ENCODE measurements at regions not wholly inside any gene's neighbourhood (a gene's known extent, or its start where the extent isn't known, plus 50 kb on each side); places are given as distances from the start of the nearest gene placed in this dataset.

- TF ChIP-seq CTCF (IDR thresholded peaks at IDR 0.05; ENCODE audit: borderline replicate concordance, extremely low read depth, low read length, poor library complexity, severe bottlenecking) = no peak
- no peak for TF ChIP-seq EZH2 (IDR thresholded peaks at IDR 0.05; ENCODE audit: borderline replicate concordance, low read depth, low read length, severe bottlenecking)
Observed at GRCh38 chr16:85380905-85381737, 232.0 kb upstream of the GSE1 start.
